ENCODE measurements at regions not wholly inside any gene's neighbourhood (a gene's known extent, or its start where the extent isn't known, plus 50 kb on each side); places are given as distances from the start of the nearest gene placed in this dataset.

GRCh38 chr22:49242480-49242879, 585.2 kb downstream of the BRD1 start:
- TF ChIP-seq, protein P1, sequence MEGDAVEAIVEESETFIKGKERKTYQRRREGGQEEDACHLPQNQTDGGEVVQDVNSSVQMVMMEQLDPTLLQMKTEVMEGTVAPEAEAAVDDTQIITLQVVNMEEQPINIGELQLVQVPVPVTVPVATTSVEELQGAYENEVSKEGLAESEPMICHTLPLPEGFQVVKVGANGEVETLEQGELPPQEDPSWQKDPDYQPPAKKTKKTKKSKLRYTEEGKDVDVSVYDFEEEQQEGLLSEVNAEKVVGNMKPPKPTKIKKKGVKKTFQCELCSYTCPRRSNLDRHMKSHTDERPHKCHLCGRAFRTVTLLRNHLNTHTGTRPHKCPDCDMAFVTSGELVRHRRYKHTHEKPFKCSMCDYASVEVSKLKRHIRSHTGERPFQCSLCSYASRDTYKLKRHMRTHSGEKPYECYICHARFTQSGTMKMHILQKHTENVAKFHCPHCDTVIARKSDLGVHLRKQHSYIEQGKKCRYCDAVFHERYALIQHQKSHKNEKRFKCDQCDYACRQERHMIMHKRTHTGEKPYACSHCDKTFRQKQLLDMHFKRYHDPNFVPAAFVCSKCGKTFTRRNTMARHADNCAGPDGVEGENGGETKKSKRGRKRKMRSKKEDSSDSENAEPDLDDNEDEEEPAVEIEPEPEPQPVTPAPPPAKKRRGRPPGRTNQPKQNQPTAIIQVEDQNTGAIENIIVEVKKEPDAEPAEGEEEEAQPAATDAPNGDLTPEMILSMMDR (IDR thresholded peaks at IDR 0.05 in 8 of 11, conservative IDR thresholded peaks at IDR 0.05 in 3 of 11): no peak
- TF ChIP-seq POLR2AphosphoS5 (IDR thresholded peaks at IDR 0.05) (no peak), POLR2A (IDR thresholded peaks at IDR 0.05) (no peak)

Measured in spleen (tissue), 7 donors.